ENCODE measurements at regions not wholly inside any gene's neighbourhood (a gene's known extent, or its start where the extent isn't known, plus 50 kb on each side); places are given as distances from the start of the nearest gene placed in this dataset.

- TF ChIP-seq EP300 (IDR thresholded peaks at IDR 0.05) (no peak), CTCF (IDR thresholded peaks at IDR 0.05) (no peak), POLR2A (IDR thresholded peaks at IDR 0.05) (no peak)
These were observed 407.6 kb downstream of the ANKRD50 start for GRCh38 chr4:124304941-124305340.
